GM12873 (cell line): ENCODE measurements at regions not wholly inside any gene's neighbourhood (a gene's known extent, or its start where the extent isn't known, plus 50 kb on each side); places are given as distances from the start of the nearest gene placed in this dataset.
A peak's percentile ranks its signal among the peaks of the same experiment; 100 is the strongest.

ENCODE experiments used
- CTCF ChIP-seq: IDR thresholded peaks from 2 replicates; pipeline ENCODE4 v1.5.1; 2012; ENCODE audit warnings: low read depth, mild to moderate bottlenecking, moderate library complexity, low read length, control low read depth; ENCODE audit not compliant: insufficient read depth; ENCODE audit errors: missing control alignments

- no peak for TF ChIP-seq CTCF
Measured at GRCh38 chr4:162945713-162946112, 221.0 kb downstream of the NAF1 start.

GRCh38 chr4:162943263-162943662 is 223.4 kb downstream of the NAF1 start:
- peak; percentile 24 for TF ChIP-seq CTCF

- no peak for TF ChIP-seq CTCF
Measured at GRCh38 chr4:162938738-162939485, 227.8 kb downstream of the NAF1 start.

- no peak for TF ChIP-seq CTCF
Measured at GRCh38 chr4:162935214-162935613, 231.5 kb downstream of the NAF1 start.

- no peak for TF ChIP-seq CTCF
Measured at GRCh38 chr4:162931286-162931685, 235.4 kb downstream of the NAF1 start.

GRCh38 chr4:162921178-162921785 is 245.4 kb downstream of the NAF1 start:
- TF ChIP-seq CTCF = no peak

GRCh38 chr4:162920649-162921048 is 246.0 kb downstream of the NAF1 start:
- TF ChIP-seq CTCF = no peak
